Tibial nerve (tissue), 4 donors: ENCODE measurements at regions not wholly inside any gene's neighbourhood (a gene's known extent, or its start where the extent isn't known, plus 50 kb on each side); places are given as distances from the start of the nearest gene placed in this dataset.

Experiments used
- DNase-seq, 2 donors: peaks; one replicate each; pipeline ENCODE4 v3.0.0-alpha.2; 2019; ENCODE audit warnings: low spot score in 2 of 2
- H3K27ac ChIP-seq, 4 donors: fragments of 200-600 bp; sonication (generic) in 3 of 4; one replicate each; pipeline ENCODE4 v1.5.1; 2017 to 2019; ENCODE audit warnings: mild to moderate bottlenecking in 1 of 4
- H3K27me3 ChIP-seq, 2 donors: fragments of 200-600 bp; sonication (generic) in 1 of 2; one replicate each; pipeline versions ENCODE4 v1.5.1 to v1.6.0; 2017 to 2019
- H3K36me3 ChIP-seq, 3 donors: fragments of 200-600 bp; sonication (generic); one replicate each; pipeline ENCODE4 v1.5.1; 2018 to 2019
- H3K4me1 ChIP-seq, 4 donors: fragments of 200-600 bp; sonication (generic) in 3 of 4; one replicate each; pipeline ENCODE4 v1.5.1; 2017 to 2019
- H3K4me3 ChIP-seq, 4 donors: fragments of 200-600 bp; sonication (generic) in 3 of 4; one replicate each; pipeline ENCODE4 v1.5.1; 2017 to 2019; ENCODE audit warnings: mild to moderate bottlenecking in 1 of 4, moderate library complexity in 1 of 4
- H3K9me3 ChIP-seq, 4 donors: fragments of 200-600 bp; sonication (generic) in 3 of 4; one replicate each; pipeline ENCODE4 v1.5.1; 2017 to 2019
- CTCF ChIP-seq, 5 experiments: fragments of 200-600 bp in 3 of 5; fragments of 450-650 bp in 2 of 5; sonication (generic) in 3 of 5; IDR thresholded peaks; one replicate each; pipeline ENCODE4 v1.5.1; 2016 to 2019; ENCODE audit warnings: antibody characterized with exemption in 5 of 5, mild to moderate bottlenecking in 3 of 5, moderate library complexity in 2 of 5
- EP300 ChIP-seq, 2 donors: sonication (generic); formaldehyde crosslinking; IDR thresholded peaks; one replicate each; pipeline ENCODE4 v1.6.1; 2017; ENCODE audit warnings: antibody characterized with exemption in 2 of 2, mild to moderate bottlenecking in 1 of 2
- POLR2A ChIP-seq, 2 donors: fragments of 450-650 bp; IDR thresholded peaks; one replicate each; pipeline ENCODE4 v1.6.1; 2017; ENCODE audit warnings: antibody characterized with exemption in 2 of 2, mild to moderate bottlenecking in 2 of 2, moderate library complexity in 2 of 2
- WGBS, 2 donors: methylation state at CpG; one replicate each; pipeline ENCODE4 v1.1.5; 2018; 5-methylcytosine and 5-hydroxymethylcytosine counted together

- Histone ChIP-seq H3K27me3 (no peaks in the 10 kb centered on the region), H3K36me3 (no peaks in the 10 kb centered on the region), H3K4me1 (no peaks in the 10 kb centered on the region), H3K4me3 (no peak overlapping the region), H3K27ac (no peak overlapping the region), H3K9me3 (no peaks in the 10 kb centered on the region)
- no peak for DNase-seq
- 61 to 68% methylated on average over 4 of the region's 4 CpGs for WGBS, 2 donors
- TF ChIP-seq EP300 (IDR thresholded peaks at IDR 0.05) (no peak), POLR2A (IDR thresholded peaks at IDR 0.05) (no peak), CTCF (IDR thresholded peaks at IDR 0.05) (no peak)
Measured at GRCh38 chr14:22414876-22415604, 174.0 kb downstream of the DAD1 start.

DNA sequence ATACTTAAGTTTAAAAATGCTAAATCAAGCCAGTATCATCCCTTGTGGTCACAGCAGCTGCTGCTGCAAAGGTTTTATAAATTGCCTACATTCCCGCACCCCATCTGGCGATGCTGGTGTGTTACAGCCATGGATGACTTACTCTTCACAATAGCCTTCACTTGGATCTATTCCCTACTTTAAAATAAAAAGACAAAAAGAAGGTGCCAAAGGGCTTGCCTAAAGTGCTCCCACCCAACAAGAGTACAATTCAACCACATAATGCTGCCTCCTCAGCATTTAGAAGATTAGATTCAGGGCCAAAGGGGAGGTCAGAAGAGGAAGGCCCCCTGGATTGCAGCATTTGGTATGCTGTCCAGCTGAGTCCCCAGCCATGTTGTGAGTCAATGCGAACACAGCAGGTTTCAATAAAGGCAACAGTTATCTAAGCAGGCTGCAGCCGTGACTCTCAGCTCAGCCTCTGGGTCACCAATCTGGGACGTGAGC is 176.1 kb downstream of the DAD1 start:
- 57 to 76% methylated on average over 5 of the region's 5 CpGs for WGBS, 2 donors
- no peak for TF ChIP-seq POLR2A (IDR thresholded peaks at IDR 0.05)
- no peak for TF ChIP-seq EP300 (IDR thresholded peaks at IDR 0.05)
- no peak for TF ChIP-seq CTCF (IDR thresholded peaks at IDR 0.05)
- no peak overlapping the region for H3K4me3 ChIP-seq
- H3K4me1 ChIP-seq: no peaks in the 10 kb centered on the region
- H3K27ac ChIP-seq: no peak overlapping the region
- H3K36me3 ChIP-seq: no peaks in the 10 kb centered on the region
- DNase-seq: no peak
- H3K9me3 ChIP-seq: no peaks in the 10 kb centered on the region
- H3K27me3 ChIP-seq: no peaks in the 10 kb centered on the region

GRCh38 chr14:22411398-22412055 is 177.5 kb downstream of the DAD1 start:
- no peaks in the 10 kb centered on the region for H3K4me1 ChIP-seq
- no peaks in the 10 kb centered on the region for H3K27me3 ChIP-seq
- 88 to 90% methylated on average over 5 of the region's 5 CpGs for WGBS, 2 donors
- H3K4me3 ChIP-seq: no peak overlapping the region
- no peak for DNase-seq
- no peak overlapping the region for H3K27ac ChIP-seq
- H3K9me3 ChIP-seq: no peaks in the 10 kb centered on the region
- TF ChIP-seq CTCF (IDR thresholded peaks at IDR 0.05): no peak
- TF ChIP-seq EP300 (IDR thresholded peaks at IDR 0.05): no peak
- TF ChIP-seq POLR2A (IDR thresholded peaks at IDR 0.05): no peak
- H3K36me3 ChIP-seq: no peaks in the 10 kb centered on the region

- Histone ChIP-seq H3K27ac (no peak overlapping the region), H3K9me3 (no peaks in the 10 kb centered on the region), H3K4me3 (no peak overlapping the region), H3K36me3 (no peaks in the 10 kb centered on the region), H3K27me3 (no peaks in the 10 kb centered on the region), H3K4me1 (no peaks in the 10 kb centered on the region)
- TF ChIP-seq POLR2A (IDR thresholded peaks at IDR 0.05) (no peak), CTCF (IDR thresholded peaks at IDR 0.05) (no peak), EP300 (IDR thresholded peaks at IDR 0.05) (no peak)
- DNase-seq: no peak
Measured at GRCh38 chr14:22410497-22410896, 178.5 kb downstream of the DAD1 start.

GRCh38 chr14:22409006-22409405 is 180.0 kb downstream of the DAD1 start:
- WGBS, 2 donors: 58 to 81% methylated on average over 3 of the region's 3 CpGs
- Histone ChIP-seq H3K36me3 (no peaks in the 10 kb centered on the region), H3K9me3 (no peaks in the 10 kb centered on the region), H3K4me1 (no peaks in the 10 kb centered on the region), H3K4me3 (no peak overlapping the region), H3K27me3 (no peaks in the 10 kb centered on the region), H3K27ac (no peak overlapping the region)
- no peak for DNase-seq
- TF ChIP-seq CTCF (IDR thresholded peaks at IDR 0.05): no peak
- no peak for TF ChIP-seq POLR2A (IDR thresholded peaks at IDR 0.05)
- TF ChIP-seq EP300 (IDR thresholded peaks at IDR 0.05): no peak
